Ovary (tissue), 3 donors: ENCODE measurements at regions not wholly inside any gene's neighbourhood (a gene's known extent, or its start where the extent isn't known, plus 50 kb on each side); places are given as distances from the start of the nearest gene placed in this dataset.

Experiments
- CTCF ChIP-seq, 3 donors: fragments of 450-650 bp in 2 of 3; fragments of 200-600 bp in 1 of 3; IDR thresholded peaks; one replicate each; pipeline versions ENCODE4 v1.5.1 to v1.8.0; 2016 to 2022; ENCODE audit warnings: antibody characterized with exemption in 3 of 3, mild to moderate bottlenecking in 1 of 3
- POLR2A ChIP-seq: fragments of 450-650 bp; IDR thresholded peaks from one replicate; pipeline ENCODE4 v1.6.1; 2017; ENCODE audit warnings: antibody characterized with exemption, mild to moderate bottlenecking, moderate library complexity
- donor health status: DM: no; HTN: no; CAD: no.

GRCh38 chr1:5404412-5405203 is 587.6 kb downstream of the NPHP4 start:
- no peak for TF ChIP-seq CTCF (IDR thresholded peaks at IDR 0.05)
- no peak for TF ChIP-seq POLR2A
